Gastroesophageal sphincter (tissue), 3 donors: ENCODE measurements at regions not wholly inside any gene's neighbourhood (a gene's known extent, or its start where the extent isn't known, plus 50 kb on each side); places are given as distances from the start of the nearest gene placed in this dataset.

ENCODE experiments used
- CTCF ChIP-seq, 4 experiments: fragments of 200-600 bp in 2 of 4; fragments of 450-650 bp in 2 of 4; sonication (generic) in 1 of 4; IDR thresholded peaks; one replicate each; pipeline ENCODE4 v1.5.1; 2017 to 2019; ENCODE audit warnings: antibody characterized with exemption in 4 of 4, mild to moderate bottlenecking in 2 of 4, moderate library complexity in 2 of 4
- POLR2AphosphoS5 ChIP-seq: sonication (generic); formaldehyde crosslinking; IDR thresholded peaks from one replicate; pipeline ENCODE4 v1.6.1; 2017; ENCODE audit warnings: antibody characterized with exemption

- TF ChIP-seq CTCF (IDR thresholded peaks at IDR 0.05): no peak
- no peak for TF ChIP-seq POLR2AphosphoS5
These were observed 56.3 kb upstream of the MPHOSPH6 start for GRCh38 chr16:82226327-82226726.
